Cerebellar cortex (tissue), 1 donor: ENCODE measurements at regions not wholly inside any gene's neighbourhood (a gene's known extent, or its start where the extent isn't known, plus 50 kb on each side); places are given as distances from the start of the nearest gene placed in this dataset.
A peak's percentile ranks its signal among the peaks of the same experiment; 100 is the strongest.
"Not testable (repeated sequence)": the region's sequence is repeated elsewhere in the genome, so short reads cannot be mapped to it uniquely, and the experiment has no call there.

Source experiments
- DNase-seq: peaks from one replicate; pipeline ENCODE4 v3.0.0-alpha.2; 2015; ENCODE audit warnings: low spot score

DNA sequence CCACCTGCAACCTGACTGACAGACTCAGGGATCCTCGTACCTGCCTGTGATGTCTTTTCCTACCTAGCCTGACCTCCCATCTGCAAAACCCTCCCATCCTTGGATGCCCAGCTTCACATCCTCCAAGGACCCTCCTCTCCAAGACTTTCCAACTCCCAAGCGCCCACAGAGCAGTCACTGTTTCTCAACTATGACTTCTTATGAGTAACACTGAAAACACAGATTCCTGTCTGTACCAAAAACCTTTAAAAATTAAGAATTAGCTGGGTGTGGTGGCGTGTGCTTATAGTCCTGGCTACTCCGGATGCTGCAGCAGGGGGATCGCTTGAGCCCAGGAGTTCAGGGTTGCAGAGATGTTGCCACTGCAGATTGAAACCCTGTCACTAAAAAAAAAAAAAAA lies 181.9 kb downstream of the PSMG1 start:
- no peak for DNase-seq

DNA sequence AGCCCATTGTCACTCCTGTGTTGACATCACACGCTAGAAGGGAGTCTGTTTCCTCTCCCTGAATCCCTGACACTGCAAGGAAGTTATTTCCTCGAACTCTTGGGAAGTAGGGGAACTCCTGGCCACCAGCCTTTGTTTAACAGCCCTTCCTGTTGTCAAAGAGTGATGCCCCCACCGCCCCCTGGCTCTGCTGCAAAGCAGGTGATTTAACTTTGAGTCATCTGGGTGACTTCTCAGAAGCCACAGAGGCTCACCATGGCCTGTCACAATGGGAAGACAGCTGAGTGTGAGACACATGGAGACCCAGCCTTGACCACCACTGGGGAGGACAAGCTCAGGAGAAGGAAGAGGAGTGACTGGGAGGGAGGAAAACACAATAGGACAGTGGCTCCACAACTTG lies 182.8 kb downstream of the PSMG1 start:
- no peak for DNase-seq

DNA sequence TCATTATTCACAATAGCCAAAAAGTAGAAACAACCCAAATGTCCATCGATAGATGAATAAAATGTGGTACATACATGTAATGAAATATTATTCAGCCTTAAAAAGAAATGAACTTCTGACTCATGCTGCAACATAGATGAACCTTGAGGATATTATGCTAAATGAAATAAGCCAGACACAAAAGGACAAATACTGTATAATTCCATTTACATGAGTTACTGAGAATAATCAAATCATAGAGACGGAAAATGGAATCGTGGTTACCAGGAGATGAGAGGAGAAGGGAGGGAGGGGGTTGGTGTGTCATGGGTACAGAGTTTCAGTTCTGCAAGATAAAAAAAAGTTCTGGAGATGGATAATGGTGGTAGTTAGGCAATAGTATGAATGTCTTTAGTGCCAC lies 184.1 kb downstream of the PSMG1 start:
- DNase-seq, result no peak

DNA sequence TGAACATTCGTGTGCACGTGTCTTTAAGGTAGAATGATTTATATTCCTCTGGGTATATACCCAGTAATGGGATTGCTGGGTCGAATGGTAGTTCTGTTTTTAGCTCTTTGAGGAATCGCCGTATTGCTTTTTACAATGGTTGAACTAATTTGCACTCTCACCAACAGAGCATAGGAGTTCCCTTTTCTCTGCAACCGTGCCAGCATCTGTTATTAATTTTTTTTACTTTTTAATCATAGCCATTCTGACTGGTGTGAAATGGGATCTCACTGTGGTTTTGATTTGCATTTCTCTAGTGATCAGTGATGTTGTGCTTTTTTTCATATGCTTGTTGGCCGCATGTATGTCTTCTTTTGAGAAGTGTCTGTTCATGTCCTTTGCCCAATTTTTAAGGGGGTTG lies 185.0 kb downstream of the PSMG1 start:
- not testable (repeated sequence) for DNase-seq

DNA sequence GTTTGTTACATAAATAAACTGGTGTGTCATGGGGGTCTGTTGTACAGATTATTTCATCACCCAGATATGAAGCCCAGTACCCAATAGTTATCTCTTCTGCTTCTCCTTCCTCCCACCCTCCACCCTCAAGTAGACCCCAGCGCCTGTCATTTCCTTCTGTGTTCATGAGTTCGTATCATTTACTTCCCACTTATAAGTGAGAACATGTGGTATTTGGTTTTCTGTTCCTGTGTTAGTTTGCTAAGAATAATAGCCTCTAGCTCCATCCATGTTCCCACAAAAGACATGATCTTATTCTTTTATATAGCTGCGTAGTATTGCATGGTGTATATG lies 185.4 kb downstream of the PSMG1 start:
- DNase-seq, result not testable (repeated sequence)

DNA sequence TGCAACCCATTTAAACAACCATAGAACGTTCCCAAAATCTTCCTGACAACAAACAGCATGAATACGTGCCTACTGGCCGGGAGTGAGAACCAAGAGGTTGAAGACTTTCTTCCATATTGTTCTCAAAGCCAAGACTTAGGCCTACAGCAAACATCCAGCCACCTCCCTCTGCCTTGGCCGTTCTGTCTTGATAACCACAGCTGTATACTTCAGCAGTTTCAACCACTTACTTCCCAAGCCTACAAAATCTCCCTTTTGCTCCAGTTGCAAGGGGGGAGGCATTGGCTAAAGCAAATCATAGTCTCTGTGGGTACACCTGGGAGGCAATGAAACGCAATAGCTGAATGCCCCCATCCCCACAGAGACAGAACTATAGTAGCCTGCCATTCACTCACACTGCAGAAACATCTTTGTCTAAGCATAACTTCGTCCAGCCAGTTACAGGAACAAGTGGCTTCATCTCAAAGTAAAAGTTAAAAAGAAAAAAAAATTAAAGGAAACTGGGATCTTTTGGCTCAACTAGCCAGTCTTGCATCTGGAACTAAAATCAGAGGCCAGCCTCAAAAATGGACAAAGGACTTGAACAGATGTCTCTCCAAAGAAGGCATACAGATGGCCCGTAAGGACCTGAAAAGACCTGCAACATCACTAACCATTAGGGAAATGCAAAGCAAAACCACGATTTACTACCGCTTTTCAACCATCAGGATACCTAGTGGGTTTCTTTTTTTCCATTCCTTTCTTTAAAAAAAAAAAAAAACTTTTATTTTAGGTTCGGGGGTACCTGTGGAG lies 186.0 kb downstream of the PSMG1 start:
- DNase-seq, result no peak

DNA sequence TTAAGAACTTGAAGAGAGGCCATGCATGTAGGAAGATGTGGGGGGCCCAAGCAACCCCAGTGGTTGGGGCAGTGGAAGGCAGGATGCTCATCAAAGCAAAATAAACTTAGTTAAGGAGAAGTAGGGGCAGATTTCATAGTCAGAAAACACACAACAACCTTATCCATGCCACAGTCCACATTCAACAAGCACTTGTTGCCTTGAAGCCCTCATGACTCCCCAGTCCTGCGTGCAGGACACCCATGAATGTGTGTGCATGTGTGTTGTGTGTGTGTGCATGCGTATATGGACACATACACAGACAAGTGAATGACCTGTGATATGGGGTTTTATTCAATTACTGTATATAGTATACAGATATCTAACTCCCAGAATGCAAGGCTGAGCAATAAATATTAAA lies 186.9 kb downstream of the PSMG1 start:
- no peak for DNase-seq

DNA sequence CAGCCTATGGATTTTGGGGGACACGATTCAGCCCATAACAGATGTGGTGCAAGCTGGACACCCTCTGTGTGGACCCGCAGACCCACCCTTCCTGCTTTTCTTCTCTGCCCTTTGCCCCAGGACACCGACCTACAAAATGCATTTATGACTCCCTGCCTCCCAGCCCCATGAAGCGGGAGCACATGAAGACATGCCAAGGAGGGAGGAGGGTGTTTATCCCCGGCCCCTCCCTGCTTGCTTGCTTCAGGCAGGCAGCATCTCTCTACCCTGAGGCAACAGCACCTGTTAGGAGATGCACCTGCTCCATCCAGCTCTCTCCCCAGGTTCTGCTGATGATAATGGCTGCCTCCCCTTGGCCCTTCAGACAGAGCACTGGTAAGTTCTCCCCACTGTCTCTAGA lies 187.5 kb downstream of the PSMG1 start:
- DNase-seq, result no peak

DNA sequence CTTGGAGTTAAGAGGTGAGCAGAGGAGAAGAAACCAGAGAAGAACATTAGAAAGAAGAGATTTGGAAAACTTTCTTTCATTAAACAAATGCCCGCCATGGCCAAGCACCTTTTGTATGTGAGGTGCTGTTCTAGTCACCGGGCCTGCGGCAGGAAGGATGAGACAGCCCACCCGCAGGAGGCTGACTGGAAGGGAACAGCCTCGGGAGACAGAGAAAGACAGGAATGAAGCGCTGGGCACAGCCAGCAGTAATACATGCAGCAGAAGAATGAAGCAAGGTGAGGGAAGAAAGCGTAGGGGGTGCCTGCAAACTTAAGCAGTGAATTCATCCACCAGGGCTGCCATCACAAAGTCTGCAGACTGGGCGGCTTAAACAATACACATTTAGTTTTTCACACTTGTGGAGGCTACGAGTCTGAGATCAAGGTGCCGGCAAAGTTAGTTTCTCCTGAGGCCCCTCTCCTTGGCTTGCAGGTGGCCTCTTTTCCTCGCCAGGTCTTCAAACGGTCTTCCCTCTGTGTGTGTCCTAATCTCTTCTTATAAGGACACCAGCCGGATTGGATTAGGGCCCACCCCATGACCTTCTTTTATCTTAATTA lies 188.1 kb downstream of the PSMG1 start:
- DNase-seq, result no peak

DNA sequence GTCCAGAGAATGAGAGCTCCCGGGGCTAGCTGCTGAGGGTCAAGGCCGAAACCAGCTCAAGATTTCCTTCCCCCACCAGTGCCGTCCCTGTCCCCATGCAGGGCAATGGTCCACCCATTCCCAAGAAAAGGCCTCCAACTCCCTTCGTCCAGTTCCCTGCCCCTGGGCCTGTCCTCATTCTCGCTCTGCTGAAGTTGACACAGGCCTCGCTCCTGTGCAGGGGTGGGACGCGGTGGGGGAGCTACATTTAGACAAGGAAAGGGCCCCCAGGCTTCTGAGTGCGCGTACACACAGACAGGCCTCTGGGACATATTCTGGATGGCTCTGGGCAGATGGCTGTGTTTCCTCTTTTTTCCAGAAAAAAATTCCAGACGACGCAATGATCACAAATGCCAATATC lies 188.3 kb downstream of the ETS2 start:
- no peak for DNase-seq

DNA sequence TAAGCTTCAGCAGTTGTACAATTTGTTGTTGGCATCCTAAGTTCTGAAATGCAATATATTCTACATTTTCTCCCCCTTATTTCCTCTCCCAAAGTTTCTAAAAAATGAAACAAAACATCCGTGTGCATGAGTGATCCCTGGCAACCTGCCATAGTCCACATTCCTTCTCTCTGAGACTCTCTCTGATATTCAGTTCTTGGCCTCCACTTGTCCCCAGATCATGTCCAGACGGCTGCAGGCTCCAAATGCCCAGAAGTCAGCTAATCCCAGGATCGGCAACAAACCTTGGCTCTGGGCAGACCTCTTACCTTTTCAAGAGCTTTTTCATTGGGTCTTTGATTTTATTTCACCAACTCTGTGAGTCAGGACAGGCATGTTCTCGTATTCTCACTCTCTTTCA lies 187.8 kb downstream of the ETS2 start:
- no peak for DNase-seq

DNA sequence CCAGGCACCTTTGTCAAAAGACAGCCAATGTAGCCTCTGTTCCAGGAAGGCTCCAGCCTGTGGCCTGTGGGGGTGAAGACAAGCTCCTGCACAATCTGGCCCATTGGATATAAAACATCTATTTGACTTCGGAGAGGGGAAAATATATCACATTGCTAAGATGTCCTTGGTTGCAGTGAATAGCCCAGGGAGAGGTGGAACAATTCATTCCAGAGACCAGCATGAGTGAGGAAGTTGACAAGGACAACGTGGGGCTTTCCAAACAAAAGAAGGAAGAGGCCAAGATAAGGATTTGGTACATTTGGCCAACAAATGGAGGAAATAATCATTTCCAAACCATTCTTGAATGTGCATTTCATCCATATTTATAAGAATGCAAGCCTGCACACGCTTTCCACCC lies 187.0 kb downstream of the ETS2 start:
- no peak for DNase-seq

DNA sequence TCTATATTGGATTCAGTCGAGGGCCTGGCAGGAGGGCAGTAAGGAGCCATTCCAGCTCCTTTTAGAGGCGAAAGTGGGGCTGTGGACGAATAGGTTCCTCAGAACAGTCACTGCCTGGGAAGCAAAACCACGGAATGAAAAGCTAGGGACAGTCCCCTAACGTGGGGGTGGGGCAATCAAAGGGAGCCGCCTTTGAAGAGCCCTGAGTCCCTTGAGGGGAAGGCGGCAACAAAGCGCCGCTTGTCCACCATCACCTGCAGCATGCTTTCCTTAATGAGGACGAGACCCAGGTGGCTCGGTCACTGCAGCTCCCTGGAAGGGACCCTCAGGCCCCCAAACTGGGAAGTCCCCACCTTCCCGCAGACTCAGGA lies 184.7 kb downstream of the ETS2 start:
- DNase-seq, result no peak

DNA sequence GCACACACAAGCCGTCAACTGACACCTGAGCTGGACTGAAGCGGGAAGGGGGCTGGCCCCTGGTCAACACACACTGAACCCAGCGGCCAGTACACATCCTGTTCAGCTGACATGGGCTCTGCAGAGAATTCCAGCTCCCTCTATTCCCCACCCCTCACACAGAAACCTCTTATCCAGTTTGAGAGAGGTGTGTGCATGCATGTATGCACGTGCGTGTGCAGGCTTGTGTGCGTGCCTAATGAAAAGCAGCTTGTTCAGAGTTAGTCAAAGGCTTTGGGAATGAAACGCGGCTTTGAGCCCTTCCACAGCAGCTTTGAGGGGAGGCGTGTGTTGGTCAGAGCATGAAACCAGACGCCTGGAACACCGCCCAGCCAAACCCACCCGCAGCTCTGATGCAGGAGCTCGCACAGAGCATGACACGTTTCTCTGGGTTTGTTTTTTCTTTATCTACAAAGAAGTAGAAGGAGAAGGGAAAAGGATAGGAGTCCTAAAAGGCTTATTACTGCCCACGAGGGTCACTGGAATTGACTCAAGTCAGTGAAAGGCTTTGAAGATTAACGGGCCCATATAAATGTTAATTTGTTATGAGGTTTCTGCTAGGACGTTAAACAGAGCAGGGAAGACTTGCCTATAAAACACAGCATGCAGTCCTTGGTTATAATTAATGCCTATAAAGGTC lies 184.2 kb downstream of the ETS2 start:
- no peak for DNase-seq

DNA sequence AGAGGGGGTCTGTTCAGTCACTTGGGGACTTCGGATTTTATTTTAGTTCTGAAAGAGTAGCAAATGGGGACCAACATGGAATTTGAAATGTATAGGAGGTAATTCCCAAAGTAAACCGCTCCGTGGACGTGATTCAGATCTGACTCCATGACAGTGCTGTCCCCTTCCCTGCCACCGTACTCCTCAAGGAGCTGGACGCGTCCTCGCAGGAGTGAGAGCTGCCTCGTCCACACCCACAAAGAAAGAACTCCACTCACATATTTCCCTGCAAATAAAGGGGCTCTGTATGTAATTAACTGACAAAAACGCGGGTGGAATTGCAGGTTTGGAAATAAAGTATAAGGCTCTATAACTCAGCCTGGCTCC lies 183.6 kb downstream of the ETS2 start:
- DNase-seq, result no peak

DNA sequence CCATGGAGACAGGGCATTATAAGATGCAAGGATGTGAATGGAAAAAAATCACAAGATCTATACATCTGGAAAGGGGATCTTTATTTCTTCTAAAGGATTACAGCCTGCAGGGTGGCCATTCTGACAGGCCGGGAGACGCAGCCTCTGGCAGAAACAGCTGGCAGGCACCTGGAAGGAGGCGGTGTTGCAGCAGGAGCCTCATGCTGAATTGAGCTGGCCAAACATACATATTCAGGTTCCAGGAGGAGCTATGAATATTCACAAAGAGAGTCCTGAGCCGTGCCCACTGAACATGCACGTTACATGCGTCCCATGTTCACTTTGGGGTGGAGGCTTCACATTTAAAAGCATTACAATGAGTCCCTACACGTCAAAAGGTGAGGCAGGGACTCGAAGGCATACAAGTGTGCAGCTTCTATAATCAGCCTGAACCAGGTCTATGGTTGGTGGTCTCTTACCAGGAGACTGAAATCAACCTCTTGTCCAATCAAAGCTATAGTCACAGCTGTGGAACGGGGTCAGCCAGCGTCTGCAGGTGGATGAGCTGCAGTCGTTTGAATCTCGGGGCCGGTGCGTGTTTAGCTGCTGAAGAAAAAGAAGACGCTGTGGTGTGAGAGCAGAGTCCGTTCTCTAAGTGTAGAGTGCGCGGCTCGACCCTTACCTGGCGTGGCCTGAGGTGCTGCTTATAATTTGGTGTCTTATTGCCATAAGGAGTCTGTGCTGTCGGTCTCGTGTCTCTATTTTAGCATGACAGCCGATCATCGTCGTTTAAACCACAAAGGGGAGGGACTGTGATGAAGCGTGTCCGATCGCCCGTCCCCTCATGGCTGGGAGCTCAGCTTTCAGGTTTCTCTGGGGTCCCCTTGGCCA lies 183.0 kb downstream of the ETS2 start:
- DNase-seq, result no peak

DNA sequence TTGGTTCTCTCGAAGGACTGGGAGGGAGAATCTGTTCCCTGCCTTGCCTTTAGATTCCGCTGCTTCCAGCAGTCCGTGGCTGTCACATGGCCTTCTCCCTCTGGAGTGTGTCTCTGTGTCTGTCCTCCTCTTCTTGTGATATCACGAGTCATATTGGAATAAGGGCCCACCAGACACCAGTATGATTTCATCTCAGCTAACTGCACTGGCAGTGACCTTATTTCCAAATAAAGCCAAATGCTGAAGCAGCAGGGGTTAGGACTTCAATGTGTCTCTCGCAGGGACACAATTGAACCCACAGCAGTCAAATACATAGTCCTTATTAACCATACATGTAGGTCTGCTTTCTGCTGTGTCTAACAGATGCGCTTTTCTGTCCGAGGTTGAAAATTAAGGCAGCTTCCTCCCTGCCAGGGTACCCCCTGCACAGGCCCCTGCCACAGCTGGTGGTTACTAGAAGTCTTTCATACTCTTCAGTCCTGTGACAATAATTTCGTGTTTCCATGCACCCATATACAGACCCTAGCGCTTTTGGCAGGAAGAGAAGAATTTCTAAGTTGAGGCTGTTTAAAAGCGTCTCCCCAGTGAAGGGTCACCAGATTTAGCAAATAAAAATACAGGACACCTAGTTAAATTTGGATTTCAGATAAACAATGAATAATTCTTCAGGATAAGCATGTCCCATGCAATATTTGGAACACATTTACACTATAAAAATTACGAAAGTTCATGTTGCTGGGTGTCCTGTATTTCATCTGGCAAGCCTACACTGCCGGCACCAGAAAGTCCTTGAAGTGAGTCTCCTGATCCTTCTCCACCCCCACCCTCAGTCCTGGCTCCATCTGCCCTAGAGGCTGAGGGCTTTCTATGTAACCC lies 182.1 kb downstream of the ETS2 start:
- DNase-seq, result peak; percentile 7

DNA sequence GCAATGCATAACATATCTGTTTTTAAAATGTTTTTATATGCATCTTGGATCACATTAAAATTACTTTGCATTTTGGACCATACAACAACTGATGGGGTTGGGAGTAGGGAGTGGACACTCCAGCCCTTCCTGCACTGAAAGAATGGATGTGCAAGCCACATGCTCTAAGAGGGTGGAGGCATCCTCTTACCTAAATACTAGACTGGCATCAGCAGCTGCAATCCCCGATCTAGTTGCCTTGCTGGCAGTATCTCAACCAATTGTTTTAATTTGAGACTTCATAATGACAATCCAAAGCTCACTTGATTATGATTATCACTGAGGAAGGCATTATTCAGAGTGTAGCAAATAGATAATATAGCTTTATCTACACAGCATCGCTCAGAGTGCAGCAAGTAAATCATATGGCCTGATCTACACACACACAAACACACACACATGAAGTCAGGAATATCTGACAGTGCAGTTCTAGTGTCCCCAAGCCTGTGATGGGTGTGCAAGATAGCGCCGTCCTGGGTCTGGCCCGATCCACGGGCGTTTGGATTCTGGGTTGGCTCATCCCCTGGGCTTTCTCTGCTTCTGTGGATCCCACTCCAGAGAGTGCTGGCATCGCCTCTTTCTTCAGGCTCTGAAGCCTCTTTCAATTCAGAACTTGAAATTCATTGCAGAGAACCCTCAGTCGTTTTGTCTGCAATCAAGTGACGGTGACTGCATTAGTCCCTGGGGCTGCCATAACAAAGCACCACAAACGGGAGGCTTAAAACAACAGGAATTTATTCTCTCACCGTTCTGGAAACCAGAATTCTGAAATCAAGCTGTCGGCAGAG lies 181.3 kb downstream of the ETS2 start:
- peak; percentile 2 for DNase-seq

DNA sequence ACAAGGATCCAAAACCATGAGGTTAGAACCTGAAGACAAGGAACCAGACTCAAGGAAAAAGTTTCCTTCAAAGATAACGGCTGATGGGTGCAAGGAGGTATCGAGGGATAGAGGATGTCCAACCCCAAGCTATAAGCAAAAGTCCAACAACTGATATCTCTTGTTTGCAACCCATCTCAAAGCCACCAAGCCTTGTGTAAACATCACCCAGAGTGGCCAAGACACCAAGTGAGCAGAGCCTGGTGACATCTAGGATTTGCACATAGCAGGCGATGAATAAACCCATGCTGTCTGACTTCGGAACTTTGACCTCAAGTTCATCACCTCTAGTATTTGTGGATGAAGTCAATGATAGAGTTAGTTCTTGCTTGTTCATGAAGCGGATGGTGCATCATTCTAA lies 180.7 kb downstream of the ETS2 start:
- no peak for DNase-seq

DNA sequence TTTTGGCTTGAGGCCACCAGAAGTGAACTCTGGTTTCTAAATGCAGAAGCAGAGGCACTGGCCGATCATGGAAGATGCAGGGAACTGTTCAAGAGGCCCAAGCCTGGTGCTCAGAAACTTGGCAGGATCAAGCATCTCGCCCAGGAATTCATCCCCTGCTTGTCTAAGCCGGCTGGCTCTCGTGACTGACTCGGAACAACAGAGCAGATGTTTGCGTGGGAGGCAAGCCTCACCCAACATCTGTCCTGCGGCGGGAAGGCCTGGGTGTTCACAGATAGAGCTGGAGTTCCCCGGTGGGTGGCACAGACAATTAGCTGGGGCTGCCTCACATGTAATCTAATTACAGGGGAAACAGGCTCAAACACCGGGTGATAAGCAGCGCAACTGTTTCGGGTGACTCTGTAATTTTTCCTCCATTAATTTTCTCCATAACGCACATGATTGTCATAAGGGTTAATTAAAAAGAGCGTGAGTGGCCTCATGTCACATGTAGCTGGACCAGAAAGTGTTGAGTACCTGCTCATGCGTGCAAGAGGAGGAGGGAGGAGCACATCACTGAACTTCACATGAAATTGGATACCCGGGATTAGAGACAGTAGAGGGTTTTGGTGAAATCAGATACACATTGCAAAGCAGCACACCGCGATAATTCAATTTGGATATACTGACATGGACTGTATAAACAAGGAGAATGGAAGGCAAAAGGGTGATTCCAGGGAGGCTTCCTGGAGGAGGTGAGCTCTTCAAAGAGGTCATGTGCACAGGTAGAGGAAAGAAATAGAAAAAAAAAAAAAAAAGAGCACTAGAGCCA lies 180.0 kb downstream of the ETS2 start:
- no peak for DNase-seq
